B cell (primary cell): ENCODE measurements at regions not wholly inside any gene's neighbourhood (a gene's known extent, or its start where the extent isn't known, plus 50 kb on each side); places are given as distances from the start of the nearest gene placed in this dataset.

ENCODE experiments used
- CTCF ChIP-seq: fragments of 200-600 bp; IDR thresholded peaks from one replicate; pipeline ENCODE4 v1.8.0; 2022; ENCODE audit warnings: antibody characterized with exemption, mild to moderate bottlenecking
- EZH2 ChIP-seq: IDR thresholded peaks from 2 replicates; pipeline ENCODE4 v1.6.1; 2012; ENCODE audit warnings: borderline replicate concordance, low read depth, mild to moderate bottlenecking, moderate library complexity, low read length; ENCODE audit not compliant: insufficient read depth, poor library complexity, severe bottlenecking

GRCh38 chr4:56731857-56732256, 50.8 kb upstream of the HOPX start:
- TF ChIP-seq CTCF, result no peak
- no peak for TF ChIP-seq EZH2
